Upper lobe of left lung (tissue), 4 donors: ENCODE measurements at regions not wholly inside any gene's neighbourhood (a gene's known extent, or its start where the extent isn't known, plus 50 kb on each side); places are given as distances from the start of the nearest gene placed in this dataset.

ENCODE experiments used
- CTCF ChIP-seq, 6 experiments: fragments of 450-650 bp in 4 of 6; fragments of 200-600 bp in 2 of 6; sonication (generic) in 2 of 6; IDR thresholded peaks; one replicate each; pipeline ENCODE4 v1.5.1; 2016 to 2019; ENCODE audit warnings: antibody characterized with exemption in 6 of 6
- EP300 ChIP-seq, 4 donors: sonication (generic); formaldehyde crosslinking; IDR thresholded peaks; one replicate each; pipeline ENCODE4 v1.5.1; 2017; ENCODE audit warnings: antibody characterized with exemption in 4 of 4, control low read depth in 2 of 4
- POLR2A ChIP-seq, 4 donors: fragments of 450-650 bp; IDR thresholded peaks; one replicate each; pipeline ENCODE4 v1.5.1; 2016 to 2017; ENCODE audit warnings: antibody characterized with exemption in 4 of 4, mild to moderate bottlenecking in 2 of 4
- POLR2AphosphoS5 ChIP-seq, 2 donors: sonication (generic); formaldehyde crosslinking; IDR thresholded peaks; one replicate each; pipeline ENCODE4 v1.5.1; 2017; ENCODE audit warnings: antibody characterized with exemption in 2 of 2

DNA sequence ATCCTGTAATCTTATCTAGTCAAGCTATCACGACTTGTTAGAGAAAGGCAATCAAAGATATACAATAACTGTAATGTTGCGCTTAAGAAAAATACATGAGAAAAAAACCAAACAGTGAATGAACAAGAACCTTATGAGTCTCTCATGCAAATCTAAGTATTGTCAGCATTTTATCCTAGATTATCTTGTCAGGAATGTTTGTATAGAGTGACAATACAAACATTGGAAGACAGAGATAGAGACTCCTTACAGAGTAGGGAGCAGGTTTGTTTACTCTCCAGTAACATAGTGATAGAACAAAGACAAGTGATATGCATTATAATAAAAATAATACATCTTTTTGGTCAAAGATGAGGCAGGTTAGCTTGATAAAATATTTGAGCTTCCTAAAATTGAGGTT, 444.8 kb downstream of the SLITRK5 start:
- no peak for TF ChIP-seq EP300 (IDR thresholded peaks at IDR 0.05)
- TF ChIP-seq CTCF (IDR thresholded peaks at IDR 0.05), result no peak
- no peak for TF ChIP-seq POLR2AphosphoS5 (IDR thresholded peaks at IDR 0.05)
- no peak for TF ChIP-seq POLR2A (IDR thresholded peaks at IDR 0.05)
